Esophagus mucosa (tissue), 1 donor: ENCODE measurements at regions not wholly inside any gene's neighbourhood (a gene's known extent, or its start where the extent isn't known, plus 50 kb on each side); places are given as distances from the start of the nearest gene placed in this dataset.

Experiments
- ATAC-seq: fragments of 200-7000 bp; cut with Tn5 transposase; one replicate; pipeline ENCODE4 v1.9.1; 2020
- donor health status: DM: yes; HTN: yes; CAD: no.

DNA sequence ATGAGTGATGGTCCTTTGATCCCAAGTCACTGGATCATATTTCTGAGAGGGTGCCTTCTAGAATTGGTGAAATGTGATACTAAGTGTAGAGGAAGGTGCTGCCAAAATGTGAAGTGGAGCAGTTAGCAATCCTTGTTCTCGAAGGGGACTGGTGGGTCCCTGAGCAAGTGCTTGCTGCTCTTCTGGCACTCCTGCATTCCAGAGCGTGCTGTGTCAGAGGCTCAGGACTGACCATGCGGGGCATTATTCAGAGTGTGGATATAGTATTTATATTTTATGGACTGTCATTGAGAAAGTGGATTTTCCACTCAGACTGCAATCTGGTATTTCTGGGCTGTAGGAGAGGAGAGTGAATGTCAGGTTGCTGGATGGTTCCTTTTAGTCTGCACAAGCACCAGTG, 152.6 kb upstream of the KL start:
- no peak for ATAC-seq

DNA sequence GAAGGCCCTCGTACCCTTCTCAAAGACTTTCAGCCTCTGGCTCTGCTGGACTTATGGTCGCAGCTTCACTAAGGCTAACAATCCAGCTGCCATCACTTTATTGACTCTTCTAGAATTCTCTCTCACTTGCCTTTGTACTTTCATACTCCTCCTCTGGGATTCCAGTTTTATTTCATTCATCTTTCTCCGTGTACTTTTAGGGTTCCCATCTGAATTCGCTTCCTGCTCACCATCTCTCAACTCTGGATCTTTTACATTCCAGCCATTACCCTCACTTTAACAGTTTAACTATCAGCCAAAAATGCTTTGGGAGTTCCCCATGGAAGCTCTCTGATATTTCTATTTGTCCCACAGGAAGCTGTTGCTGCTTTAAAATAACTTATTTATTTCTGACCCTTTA, 149.3 kb upstream of the KL start:
- no peak for ATAC-seq

GRCh38 chr13:32877491-32877890, 138.7 kb upstream of the KL start:
- no peak for ATAC-seq

- ATAC-seq: no peak
Observed at GRCh38 chr13:32878163-32878562, 138.1 kb upstream of the KL start.

DNA sequence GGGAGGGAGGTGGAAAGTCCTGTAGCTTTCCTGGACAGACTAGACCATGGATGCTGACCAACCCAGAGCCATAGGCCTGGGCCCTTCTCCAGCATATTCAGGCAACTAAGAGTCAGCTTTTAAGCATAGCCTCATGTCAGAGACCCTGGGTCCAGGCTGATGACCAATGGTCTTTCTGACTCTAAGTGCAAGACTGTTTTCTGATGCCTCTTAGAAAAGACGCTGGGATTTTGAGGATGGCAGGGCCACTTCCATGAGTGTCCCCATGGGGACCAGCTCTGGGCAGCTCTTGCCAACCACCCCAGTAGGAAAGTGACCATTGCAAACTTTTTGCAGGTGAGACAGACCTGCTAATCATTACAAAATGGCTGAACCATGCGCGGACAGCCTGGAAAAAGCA, 135.6 kb upstream of the KL start:
- no peak for ATAC-seq

- peak; percentile 17 for ATAC-seq
Observed at GRCh38 chr13:32881074-32881776, 135.0 kb upstream of the KL start.

DNA sequence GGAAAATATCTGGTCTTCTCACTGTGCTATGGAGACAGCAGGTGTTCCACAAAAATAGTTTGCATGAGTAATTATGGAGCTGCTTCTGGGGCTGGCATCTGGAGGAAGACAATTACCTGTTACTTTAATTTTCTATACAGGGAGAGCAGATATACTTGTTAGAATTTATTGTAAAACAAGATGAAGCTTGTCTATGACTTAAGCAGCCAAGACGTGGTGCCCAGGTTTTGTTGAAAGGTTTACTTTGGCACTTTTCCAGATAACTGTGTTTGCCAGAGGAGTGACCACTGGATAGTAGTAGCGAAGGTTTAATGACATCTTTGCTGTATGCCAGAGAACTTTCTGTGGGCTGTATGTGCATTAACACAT, 134.5 kb upstream of the KL start:
- ATAC-seq: no peak

GRCh38 chr13:32882691-32883090, 133.5 kb upstream of the KL start:
- ATAC-seq: no peak

DNA sequence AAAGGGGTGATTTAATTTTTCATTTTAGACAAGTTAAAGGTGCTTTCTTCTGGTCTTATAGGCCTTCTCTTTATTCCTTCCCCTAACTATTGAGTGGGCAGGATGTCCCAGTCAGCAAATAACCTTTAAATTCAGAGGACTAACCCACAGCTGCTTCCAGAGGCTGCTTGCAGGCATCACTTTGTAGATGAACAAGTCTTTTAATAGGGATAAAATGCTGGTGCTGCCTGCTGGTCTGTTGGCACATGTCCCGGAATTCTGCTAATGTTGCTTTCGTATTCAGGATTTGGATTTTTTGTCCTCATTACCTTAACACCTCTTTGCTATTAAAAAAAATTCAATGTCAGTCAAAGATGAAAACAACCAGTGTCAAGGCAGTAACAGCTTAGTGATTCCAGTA, 132.7 kb upstream of the KL start:
- ATAC-seq: no peak

DNA sequence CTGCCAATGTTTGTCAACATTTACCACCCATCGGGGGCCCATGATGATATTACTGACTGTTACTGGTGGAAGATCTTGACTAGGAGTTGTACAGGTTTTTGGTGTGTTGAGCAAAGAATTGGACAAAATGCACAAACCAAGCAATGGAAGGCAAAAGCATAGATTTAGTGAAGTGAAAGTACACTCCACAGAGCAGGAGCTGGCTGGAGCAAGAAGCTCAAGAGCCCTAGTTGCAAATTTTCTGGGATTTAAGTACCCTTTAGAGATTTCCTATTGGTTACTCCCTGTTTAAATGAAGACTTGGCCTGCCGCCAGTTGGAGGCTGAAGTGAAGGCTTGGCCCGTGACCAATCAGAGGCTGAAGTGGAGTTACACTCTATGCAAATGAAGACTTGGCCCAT, 128.6 kb upstream of the KL start:
- ATAC-seq: no peak

DNA sequence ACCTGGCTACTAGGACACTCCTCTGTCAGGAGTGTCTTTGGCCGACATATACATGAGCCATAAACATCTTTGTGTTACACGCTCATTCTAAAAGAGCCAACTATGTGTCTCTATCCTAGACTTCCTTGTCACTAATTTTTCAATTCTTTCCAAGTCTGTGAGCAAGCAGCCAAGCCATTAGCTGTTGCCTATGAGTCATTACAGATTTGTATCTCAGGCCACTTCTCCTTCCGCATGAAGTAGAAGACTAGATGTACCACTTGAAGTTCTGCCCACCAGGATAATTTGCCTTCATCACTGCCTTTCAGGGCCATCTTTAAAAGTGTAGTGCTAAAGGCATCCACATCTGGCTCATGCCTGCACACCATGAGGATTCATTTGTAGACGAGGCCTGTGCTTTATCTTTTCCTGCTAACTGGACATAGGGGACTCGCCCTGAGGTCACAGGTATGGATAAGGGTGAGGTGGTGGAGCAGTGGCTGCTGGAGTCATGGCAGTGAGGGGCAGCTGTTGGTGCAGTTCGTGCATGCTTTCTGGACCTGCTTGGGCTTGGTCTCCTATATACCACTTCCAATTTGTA, 126.1 kb upstream of the KL start:
- no peak for ATAC-seq

DNA sequence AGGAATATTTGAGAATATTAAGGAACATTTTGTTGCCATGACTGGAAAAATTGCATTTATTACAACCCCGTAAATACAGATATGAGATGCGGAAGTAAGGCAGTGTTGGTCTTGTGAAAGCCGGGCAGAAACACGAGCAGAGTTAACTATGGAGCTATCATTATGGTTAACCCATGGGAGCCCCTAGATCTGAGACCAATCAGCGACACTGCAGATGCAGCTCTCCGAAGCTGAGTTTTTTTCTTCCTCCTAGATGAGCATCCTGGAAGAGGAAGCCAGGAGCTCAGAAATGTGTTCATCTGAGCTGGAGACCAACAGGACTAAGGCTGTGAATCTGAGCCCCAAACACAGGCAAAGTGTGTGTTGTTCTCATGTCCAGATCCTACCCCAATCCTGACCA, 123.0 kb upstream of the KL start:
- no peak for ATAC-seq

DNA sequence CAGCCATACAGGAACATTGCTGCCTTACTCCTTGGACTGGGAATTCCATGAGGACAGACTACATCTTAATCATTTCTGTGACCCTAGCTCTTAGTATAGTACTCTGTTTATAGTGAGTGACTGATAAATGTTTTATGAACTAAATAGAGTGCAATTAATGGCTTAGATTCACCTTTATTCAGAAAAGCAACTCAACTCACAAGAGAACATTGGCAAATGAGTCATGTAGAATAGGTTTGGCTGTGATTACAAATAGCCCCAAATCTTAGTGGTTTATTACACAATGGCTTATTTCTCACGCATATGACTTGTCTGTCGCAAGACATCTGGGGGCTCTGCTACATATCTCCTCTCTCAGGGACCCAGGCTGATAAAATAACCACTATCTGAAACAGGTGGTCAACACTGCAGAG, 121.6 kb upstream of the KL start:
- no peak for ATAC-seq

GRCh38 chr13:32895296-32895695, 120.9 kb upstream of the KL start:
- ATAC-seq: no peak

DNA sequence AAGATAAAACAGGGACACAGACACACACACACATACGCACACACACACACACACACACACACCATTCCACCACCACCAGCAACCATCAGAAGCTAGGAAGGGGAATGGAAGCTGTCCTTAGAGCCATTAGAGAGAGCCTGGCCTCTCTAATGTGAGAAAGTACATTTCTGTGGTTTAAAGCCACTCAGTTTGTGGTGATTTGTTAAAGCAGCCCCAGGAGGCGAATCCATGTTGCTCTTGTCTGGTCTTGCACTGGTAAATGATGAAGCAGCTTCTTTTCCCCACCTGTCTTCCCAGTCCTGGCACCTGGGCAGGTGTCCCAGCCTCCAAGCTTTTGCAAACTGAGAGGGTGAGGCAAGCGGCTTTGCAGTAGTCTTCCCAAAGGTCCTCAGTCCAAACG, 118.9 kb upstream of the KL start:
- ATAC-seq: no peak

DNA sequence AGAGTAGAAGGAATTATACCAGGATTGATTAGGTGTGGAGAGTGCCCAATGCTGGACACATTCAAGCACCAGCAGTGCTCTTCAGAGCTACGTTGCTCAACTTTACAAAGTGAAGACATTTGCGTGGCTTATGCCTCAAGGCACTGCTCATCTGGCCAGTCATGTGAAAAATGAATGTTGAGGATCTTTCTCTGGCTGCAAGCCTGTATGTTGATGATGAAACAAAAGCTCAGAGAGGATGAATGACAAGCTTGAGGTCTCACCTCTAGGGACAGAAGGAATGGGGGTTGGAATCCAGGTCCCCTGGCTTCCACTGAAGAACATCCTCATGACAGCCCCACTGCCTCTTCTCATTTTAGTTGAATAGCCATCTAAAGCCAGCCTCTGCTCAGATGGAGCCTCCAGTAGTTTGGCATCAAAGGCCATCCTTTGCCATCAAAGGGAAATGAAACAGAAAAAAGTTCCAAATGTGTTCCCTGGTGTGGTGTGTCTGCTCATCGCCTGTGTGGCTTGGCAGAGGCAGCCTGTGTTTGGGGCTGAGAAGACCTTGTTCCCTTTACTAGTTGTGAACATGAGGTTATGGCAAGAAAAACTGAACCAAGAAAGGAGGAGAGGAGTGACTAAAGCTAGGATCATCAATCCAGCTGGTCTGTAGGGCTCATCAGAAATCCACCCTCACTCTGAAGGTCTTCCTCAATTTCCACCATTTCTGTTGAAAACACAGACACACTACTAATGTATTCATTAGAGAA, 114.0 kb upstream of the KL start:
- ATAC-seq: peak; percentile 23

- ATAC-seq: peak; percentile 41
Observed at GRCh38 chr13:32902874-32903273, 113.3 kb upstream of the KL start.

DNA sequence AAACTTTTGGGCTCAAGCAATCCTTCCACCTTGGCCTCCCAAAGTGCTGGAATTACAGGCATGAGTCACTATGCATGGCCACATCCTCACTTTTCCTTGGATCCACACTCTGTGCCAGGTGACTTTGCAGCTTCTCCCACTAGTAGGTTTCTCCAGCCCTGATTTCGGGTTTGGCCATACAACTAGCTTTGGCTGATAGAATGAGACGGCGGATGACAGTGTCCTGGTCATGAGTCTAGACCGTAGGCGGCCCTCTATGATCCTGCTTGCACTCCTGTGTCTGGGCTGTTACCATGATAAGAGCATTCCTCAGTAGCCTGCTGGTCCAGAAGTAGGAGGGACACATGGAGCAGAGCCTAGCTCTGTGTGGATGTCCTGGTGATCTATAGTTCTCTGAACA, 112.5 kb upstream of the KL start:
- ATAC-seq: no peak

DNA sequence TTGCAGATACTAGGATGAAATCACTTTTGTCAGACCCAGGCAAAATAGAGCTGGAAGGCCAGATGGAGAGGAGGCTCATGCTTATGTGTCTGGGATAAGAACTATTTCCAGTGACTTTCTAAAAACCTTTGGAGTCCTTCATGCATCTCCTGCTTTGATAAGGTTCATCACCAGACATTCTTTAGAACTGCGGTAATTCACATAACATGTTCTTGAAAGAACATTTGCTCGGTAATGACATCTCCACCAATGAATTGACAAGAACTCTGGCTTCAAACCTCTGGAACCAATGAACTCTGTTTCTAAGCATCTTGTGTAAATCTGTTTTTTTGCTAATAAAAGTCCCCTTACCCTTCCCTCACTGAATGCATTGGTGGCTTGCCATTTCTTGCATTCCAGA, 112.0 kb upstream of the KL start:
- ATAC-seq: no peak

DNA sequence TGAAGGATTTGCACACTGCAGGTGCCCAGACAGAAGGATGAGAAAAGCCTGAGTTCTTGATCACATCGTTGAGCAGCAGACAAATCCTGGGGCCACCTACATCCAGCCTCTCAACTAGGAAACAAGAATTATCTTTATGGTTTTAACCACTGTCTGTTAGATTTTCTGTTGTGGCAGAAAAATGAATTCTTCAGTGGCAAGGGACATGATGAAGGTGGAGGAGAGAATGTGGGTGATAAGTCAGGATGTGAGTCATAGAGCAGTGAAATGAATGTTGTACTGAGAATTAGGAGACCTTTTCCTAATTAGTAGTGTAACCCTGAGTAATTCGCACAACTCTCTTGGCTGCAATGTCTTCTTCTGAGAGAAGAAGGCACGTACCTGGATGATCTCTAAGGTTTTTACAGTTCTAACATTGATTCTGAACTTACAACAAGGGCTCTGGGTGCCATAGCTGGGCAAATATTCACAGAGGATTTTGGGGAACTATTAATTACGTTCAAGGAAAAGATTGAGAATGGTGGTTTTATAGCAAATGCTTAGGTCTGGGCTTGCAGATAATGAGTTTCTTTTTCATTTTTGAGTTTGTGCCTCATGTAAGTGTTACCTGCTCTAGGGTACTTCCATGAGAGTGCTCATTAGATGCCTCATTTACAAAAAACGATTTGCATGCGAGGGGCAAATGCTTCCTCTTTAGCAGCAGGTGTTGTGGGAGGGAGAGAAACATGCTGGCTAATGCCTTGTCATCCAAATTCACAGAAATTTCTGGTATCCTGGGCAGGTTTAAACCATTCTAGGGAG, 111.0 kb upstream of the KL start:
- ATAC-seq: peak; percentile 46

- no peak for ATAC-seq
Observed at GRCh38 chr13:32905864-32906180, 110.4 kb upstream of the KL start.

DNA sequence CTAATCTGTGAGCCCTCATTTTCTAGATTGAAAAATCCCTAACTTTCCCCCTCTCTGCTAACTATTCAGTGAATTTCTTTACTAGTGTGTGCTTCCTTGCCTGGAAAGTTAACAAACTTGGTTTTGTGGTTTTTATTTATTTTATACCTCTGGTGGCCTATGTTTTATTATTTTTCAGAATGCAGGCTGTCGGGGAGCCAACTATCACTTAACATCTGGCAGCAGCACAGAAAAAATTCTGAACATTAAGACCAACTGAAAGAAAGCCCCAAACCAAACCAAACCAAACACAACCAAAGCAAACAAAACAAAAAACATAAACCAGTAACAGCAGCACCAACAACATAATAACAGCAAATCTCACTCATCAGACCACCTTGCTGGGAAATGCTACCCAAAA, 109.0 kb upstream of the KL start:
- no peak for ATAC-seq

DNA sequence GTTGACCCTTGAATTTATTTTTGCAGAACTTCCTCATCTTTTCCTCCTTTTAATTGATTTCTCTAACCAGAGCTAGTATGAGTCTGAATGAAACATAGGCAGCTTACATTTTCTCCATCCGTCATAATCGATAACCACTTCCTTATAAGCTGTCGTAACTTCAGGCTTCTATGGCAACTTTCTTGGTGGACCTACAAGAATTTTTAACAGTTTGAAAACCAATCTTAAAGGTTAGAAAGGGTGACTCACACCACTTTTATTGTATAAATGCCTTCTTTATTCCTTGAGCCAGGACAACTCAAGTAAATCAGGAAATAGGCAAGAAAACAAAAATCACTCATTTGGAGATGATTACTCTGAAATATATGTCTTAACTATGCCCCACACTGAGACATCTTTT, 105.7 kb upstream of the KL start:
- no peak for ATAC-seq

DNA sequence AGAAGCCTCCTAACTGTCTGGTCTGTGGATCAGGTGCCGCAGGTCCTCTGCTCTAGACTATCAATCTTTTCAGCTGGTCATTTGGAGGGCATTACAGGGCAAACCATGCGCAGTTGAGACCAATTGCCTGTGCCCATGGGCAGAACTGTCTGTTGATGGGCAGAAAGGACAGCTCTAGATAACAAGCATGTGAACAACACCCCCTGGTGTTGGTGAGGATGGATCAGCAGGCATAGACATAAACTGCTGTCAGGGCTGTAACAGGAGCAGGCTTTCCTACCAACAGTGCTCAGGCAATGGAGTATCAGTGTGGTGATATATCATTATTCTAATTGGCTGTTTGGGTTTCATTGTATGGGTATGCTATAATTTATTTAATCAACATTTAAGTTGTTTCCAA, 104.7 kb upstream of the KL start:
- ATAC-seq: peak; percentile 61
